PC-3 (cell line): ENCODE measurements at regions not wholly inside any gene's neighbourhood (a gene's known extent, or its start where the extent isn't known, plus 50 kb on each side); places are given as distances from the start of the nearest gene placed in this dataset.

Experiments
- CTCF ChIP-seq: fragments of 300-600 bp; sonication (generic); conservative IDR thresholded peaks from 2 replicates; pipeline ENCODE4 v1.5.1; 2017; ENCODE audit warnings: antibody characterized with exemption, low read depth, mild to moderate bottlenecking, low read length
- EZH2 ChIP-seq: fragments of 300-600 bp; sonication (generic); IDR thresholded peaks from one replicate; pipeline ENCODE4 v1.6.1; 2017; ENCODE audit warnings: antibody characterized with exemption, mild to moderate bottlenecking, low read length; ENCODE audit not compliant: unreplicated experiment

DNA sequence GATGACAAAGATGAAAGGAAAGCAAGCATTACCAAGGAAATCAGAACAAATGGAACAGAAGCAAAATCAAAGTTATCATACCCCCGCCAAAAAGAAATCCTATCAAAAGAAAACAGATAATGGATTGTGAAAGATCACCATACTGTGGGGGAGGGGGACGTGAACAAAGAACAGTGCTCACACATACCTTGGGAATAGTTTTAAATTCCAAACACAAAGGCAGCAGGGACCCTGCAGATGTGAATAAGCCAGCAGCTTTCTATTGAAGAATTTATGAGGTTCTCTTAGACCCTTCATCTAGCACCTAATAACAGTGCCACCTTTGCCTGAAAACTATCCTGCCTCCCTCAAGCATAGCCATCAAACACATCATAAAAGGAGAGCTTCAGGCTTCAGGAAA, 94.0 kb downstream of the AKR1D1 start:
- no peak for TF ChIP-seq EZH2
- TF ChIP-seq CTCF: no peak
